ENCODE measurements at regions not wholly inside any gene's neighbourhood (a gene's known extent, or its start where the extent isn't known, plus 50 kb on each side); places are given as distances from the start of the nearest gene placed in this dataset.

GRCh38 chr16:59655031-59655430 is 920.9 kb upstream of the GOT2 start (continued):
- TF ChIP-seq ZSCAN21 (CRISPR knock-in tag; IDR thresholded peaks at IDR 0.05; ENCODE audit: borderline replicate concordance) = no peak
- no peak for TF ChIP-seq ZNF407 (CRISPR knock-in tag; IDR thresholded peaks at IDR 0.05; ENCODE audit: not compliant biosample characterization)
- no peak for TF ChIP-seq CENPBD1 (CRISPR knock-in tag; IDR thresholded peaks at IDR 0.05; ENCODE audit: borderline replicate concordance, low read depth)

GRCh38 chr16:59654455-59654854 is 920.3 kb upstream of the GOT2 start:
- intact Hi-C loops (cut with micrococcal nuclease; ENCODE audit: unreplicated experiment) = no loop called here
- ChIA-PET POLR2A (no interaction called here), CTCF (ENCODE audit: low intra/inter-chr PET ratio, low total read pairs) (no interaction called here)
- in situ Hi-C loops (cut with HindIII; ENCODE audit: extremely low pct_ligation_motif_present, low pct_unique_long_range_greater_than_20kb) = no loop called here
- no peak overlapping the region for H3K9ac ChIP-seq (ENCODE audit: insufficient read depth, low read depth, low read length)
- no peaks in the 10 kb centered on the region for H3K4me1 ChIP-seq (ENCODE audit: insufficient read depth, low read length)
- H3K79me2 ChIP-seq (ENCODE audit: insufficient read depth, low read length) = no peaks in the 10 kb centered on the region
- TF ChIP-seq, protein P1, sequence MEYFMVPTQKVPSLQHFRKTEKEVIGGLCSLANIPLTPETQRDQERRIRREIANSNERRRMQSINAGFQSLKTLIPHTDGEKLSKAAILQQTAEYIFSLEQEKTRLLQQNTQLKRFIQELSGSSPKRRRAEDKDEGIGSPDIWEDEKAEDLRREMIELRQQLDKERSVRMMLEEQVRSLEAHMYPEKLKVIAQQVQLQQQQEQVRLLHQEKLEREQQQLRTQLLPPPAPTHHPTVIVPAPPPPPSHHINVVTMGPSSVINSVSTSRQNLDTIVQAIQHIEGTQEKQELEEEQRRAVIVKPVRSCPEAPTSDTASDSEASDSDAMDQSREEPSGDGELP (IDR thresholded peaks at IDR 0.05; ENCODE audit: borderline replicate concordance, low read depth) = no peak
- no peak for TF ChIP-seq MYPOP (CRISPR knock-in tag; IDR thresholded peaks at IDR 0.05)
- no peak for TF ChIP-seq ZNF576 (CRISPR knock-in tag; IDR thresholded peaks at IDR 0.05)
- no peak for TF ChIP-seq ZFP36 (IDR thresholded peaks at IDR 0.05; ENCODE audit: borderline replicate concordance, low read depth, low read length, partially characterized antibody)
- no peak for TF ChIP-seq ATF2 (CRISPR knock-in tag; IDR thresholded peaks at IDR 0.05)
- 6% methylated on average over 1 of the region's 1 CpG for WGBS (ENCODE audit: low lambda C conversion rate)
- H4K20me1 ChIP-seq (ENCODE audit: insufficient read depth, low read length) = no peaks in the 10 kb centered on the region
- FAIRE-seq (no peak), DNase-seq (ENCODE audit: low spot score) (no peak), ATAC-seq (no peak)
- H3K27me3 ChIP-seq (ENCODE audit: control insufficient read depth in 1 of 2, insufficient read depth in 2 of 2, low read length in 2 of 2) = no peaks in the 10 kb centered on the region
- no peak overlapping the region for H3K4me3 ChIP-seq (replicated peaks in 1 of 3; ENCODE audit: insufficient read depth in 1 of 3, low read depth in 2 of 3, low read length in 3 of 3)
- no peak overlapping the region for H3K27ac ChIP-seq (ENCODE audit: extremely low read length, insufficient read depth, low read length)
- no peak overlapping the region for H3K4me2 ChIP-seq (ENCODE audit: low read depth, low read length)
- no TSS peak for BruUV-seq (replicated peaks)
- no peak overlapping the region for H2AFZ ChIP-seq (ENCODE audit: low read length)
- no peaks in the 10 kb centered on the region for H3K36me3 ChIP-seq (replicated peaks in 1 of 2; ENCODE audit: control insufficient read depth in 1 of 2, insufficient read depth in 2 of 2, low read length in 2 of 2)
- peaks cover 70% of the 10 kb centered on the region for H3K9me3 ChIP-seq (ENCODE audit: low read length)

Data from HepG2 (cell line).